Ectodermal cell (in vitro differentiated cells): ENCODE measurements at regions not wholly inside any gene's neighbourhood (a gene's known extent, or its start where the extent isn't known, plus 50 kb on each side); places are given as distances from the start of the nearest gene placed in this dataset.
"Not testable (repeated sequence)": the region's sequence is repeated elsewhere in the genome, so short reads cannot be mapped to it uniquely, and the experiment has no call there.

ENCODE experiments used
- H3K27ac ChIP-seq: 2 replicates; pipeline ENCODE4 v1.7.0; 2013; ENCODE audit warnings: mild to moderate bottlenecking, low read depth, low read length; ENCODE audit not compliant: insufficient read depth, poor library complexity, severe bottlenecking
- H3K27me3 ChIP-seq: 2 replicates; pipeline ENCODE4 v1.7.0; 2013; ENCODE audit warnings: mild to moderate bottlenecking, low read length; ENCODE audit not compliant: insufficient read depth, control insufficient read depth, poor library complexity, severe bottlenecking
- H3K36me3 ChIP-seq: one replicate; pipeline ENCODE4 v1.7.0; 2013; ENCODE audit warnings: low read length; ENCODE audit not compliant: control insufficient read depth, insufficient read depth
- H3K4me1 ChIP-seq: one replicate; pipeline ENCODE4 v1.7.0; 2013; ENCODE audit warnings: low read length; ENCODE audit not compliant: control insufficient read depth, insufficient read depth
- H3K4me3 ChIP-seq: 2 replicates; pipeline ENCODE4 v1.7.0; 2013; ENCODE audit warnings: low read depth, low read length, control low read depth; ENCODE audit not compliant: insufficient read depth
- H3K9me3 ChIP-seq: 2 replicates; pipeline ENCODE4 v1.7.0; 2013; ENCODE audit warnings: mild to moderate bottlenecking, low read length, moderate library complexity; ENCODE audit not compliant: control insufficient read depth
- WGBS, 2 experiments: methylation state at CpG; one replicate each; pipeline ENCODE4 v1.1.7; 2013; ENCODE audit warnings: missing lambda C conversion rate in 2 of 2; 5-methylcytosine and 5-hydroxymethylcytosine counted together

DNA sequence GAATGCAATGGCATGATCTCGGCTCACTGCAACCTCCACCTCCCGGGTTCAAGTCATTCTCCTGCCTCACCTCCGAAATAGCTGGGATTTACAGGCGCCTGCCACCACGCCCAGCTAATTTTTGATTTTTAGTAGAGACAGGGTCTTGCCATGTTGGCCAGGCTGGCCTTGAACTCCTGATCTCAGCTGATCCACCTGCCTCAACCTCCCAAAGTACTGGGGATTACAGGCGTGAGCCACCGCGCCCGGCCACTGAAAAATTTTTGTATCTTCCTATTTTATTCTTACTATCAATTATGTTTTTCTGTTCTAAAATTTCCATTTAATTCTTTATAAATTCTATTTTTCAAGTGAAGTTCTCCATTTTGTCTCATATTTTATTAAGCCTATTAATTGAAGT lies 730.4 kb downstream of the EDEM1 start:
- Histone ChIP-seq H3K27me3 (no peaks in the 10 kb centered on the region), H3K4me1 (no peaks in the 10 kb centered on the region), H3K4me3 (no peak overlapping the region), H3K27ac (no peak overlapping the region), H3K36me3 (no peaks in the 10 kb centered on the region), H3K9me3 (no peaks in the 10 kb centered on the region)
- WGBS, 2 experiments = 94 to 97% methylated on average over 6 to 9 of the region's 9 CpGs

DNA sequence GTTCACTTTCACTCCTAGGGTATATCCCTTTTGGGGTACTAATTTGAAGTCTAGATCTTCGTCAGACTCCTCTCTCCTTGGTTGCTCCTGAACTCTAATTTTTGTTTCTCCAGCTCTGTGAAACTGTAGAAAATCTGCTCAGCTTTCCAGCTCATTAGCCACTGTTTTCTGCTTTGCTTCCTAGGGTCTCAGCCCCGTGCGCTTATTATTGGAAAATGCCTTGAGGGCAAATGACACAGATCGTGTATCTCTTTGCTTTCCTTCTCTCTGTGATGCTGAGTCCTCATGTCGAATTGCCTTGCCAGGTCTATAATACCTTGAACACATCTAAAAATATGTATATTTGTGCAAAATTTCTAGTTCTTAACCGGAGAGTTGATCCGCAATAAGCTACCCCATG lies 731.1 kb downstream of the EDEM1 start:
- Histone ChIP-seq H3K4me3 (no peak overlapping the region), H3K36me3 (no peaks in the 10 kb centered on the region), H3K4me1 (no peaks in the 10 kb centered on the region), H3K27me3 (no peaks in the 10 kb centered on the region), H3K27ac (no peak overlapping the region), H3K9me3 (no peaks in the 10 kb centered on the region)
- WGBS, 2 experiments = 85 to 89% methylated on average over 7 of the region's 7 CpGs

DNA sequence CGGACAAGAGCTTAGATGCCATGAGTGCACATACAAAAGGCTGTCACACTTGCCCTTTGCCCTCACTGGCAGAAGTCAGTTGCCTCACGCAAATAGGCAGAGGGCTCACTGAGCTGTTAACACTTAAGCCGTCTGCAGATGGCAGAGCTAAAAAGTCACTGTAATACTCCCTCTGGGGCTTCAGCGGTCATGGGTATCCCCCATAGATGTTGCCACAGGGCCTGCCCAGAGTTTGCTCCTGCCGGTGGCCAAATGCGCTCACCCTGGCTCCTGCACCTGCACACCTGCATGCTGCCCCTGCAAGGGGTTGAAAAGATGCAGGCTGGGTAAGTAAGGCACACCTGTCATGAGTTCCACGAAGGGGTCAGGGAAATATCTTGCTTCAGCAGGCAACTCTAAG lies 741.5 kb downstream of the EDEM1 start:
- H3K27ac ChIP-seq = no peak overlapping the region

DNA sequence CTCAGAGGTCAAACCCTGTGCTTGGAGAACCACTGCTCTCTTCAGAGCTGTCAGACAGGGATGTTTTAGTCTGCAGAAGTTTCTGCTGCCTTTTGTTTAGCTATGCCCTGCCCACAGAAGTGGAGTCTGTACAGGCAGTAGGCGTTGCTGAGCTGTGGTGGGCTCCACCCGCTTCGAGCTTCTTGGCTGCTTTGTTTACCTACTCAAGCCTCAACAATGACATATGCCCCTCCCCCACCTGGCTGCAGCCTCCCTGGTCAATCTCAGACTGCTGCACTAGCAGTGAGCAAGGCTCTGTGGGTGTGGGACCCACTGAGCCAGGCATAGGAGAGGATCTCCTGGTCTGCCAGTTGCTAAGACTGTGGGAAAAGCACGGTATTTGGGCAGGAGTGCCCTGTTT lies 756.6 kb downstream of the EDEM1 start:
- H3K4me3 ChIP-seq, H3K27me3 ChIP-seq, H3K27ac ChIP-seq, H3K4me1 ChIP-seq, H3K36me3 ChIP-seq, H3K9me3 ChIP-seq: not testable (repeated sequence)
- WGBS, 2 experiments = 58 to 60% methylated on average over 4 of the region's 4 CpGs

More for the DNA sequence above, 741.5 kb downstream of the EDEM1 start:
- Histone ChIP-seq H3K9me3 (no peaks in the 10 kb centered on the region), H3K4me3 (no peak overlapping the region), H3K36me3 (no peaks in the 10 kb centered on the region), H3K27me3 (no peaks in the 10 kb centered on the region), H3K4me1 (no peaks in the 10 kb centered on the region)
- WGBS, 2 experiments = 91 to 92% methylated on average over 7 of the region's 7 CpGs

DNA sequence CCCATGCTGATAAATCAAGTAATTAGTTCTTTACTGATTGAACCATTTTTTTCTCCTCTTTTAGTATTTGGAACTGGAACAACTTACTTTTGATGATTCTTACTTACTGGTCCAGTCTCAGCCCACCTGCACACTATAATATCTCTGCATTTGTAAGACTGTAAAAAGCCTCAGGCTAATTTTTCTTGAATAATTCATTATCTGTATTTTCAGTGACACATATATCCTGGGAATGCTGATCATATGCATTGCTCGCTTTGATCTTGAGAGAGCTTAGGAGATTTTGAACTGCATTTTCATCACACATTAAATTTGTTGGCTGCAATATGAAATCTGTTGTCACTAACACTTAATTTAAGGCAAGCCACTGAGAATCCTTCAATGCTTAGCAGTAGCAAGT lies 760.6 kb downstream of the EDEM1 start:
- H3K36me3 ChIP-seq = no peaks in the 10 kb centered on the region
- whole genome bisulfite sequencing, 2 experiments = 95 to 100% methylated on average over 1 of the region's 1 CpG

DNA sequence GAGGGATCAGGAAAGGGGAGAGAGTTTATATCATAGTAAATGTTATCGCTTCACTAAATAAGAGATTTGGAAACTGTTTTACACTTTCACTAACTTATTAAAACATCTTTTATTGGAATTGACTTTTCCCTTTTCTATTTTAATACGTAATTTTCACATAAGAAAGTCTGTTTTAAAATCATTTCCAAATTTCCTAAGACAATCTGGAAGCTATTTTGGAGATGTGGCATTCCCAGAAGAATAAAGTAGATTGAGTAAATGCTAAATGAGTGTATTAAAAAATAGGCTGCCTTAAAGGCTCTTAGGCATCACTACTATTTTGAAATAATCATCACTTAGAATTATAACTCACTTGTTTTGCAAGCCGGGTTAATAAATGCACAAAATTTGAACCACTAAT lies 763.5 kb downstream of the EDEM1 start:
- H3K9me3 ChIP-seq = no peaks in the 10 kb centered on the region
- WGBS, 2 experiments = 100% methylated on average over 3 of the region's 3 CpGs; no CpG with 5 or more reads in 1 of the 2 experiments
- no peaks in the 10 kb centered on the region for H3K36me3 ChIP-seq
- no peaks in the 10 kb centered on the region for H3K4me1 ChIP-seq
- H3K27me3 ChIP-seq = no peaks in the 10 kb centered on the region
- H3K27ac ChIP-seq = no peak overlapping the region
- H3K4me3 ChIP-seq = no peak overlapping the region

More for the DNA sequence above, 760.6 kb downstream of the EDEM1 start:
- Histone ChIP-seq H3K4me3 (no peak overlapping the region), H3K27me3 (no peaks in the 10 kb centered on the region), H3K9me3 (no peaks in the 10 kb centered on the region), H3K4me1 (no peaks in the 10 kb centered on the region), H3K27ac (no peak overlapping the region)

DNA sequence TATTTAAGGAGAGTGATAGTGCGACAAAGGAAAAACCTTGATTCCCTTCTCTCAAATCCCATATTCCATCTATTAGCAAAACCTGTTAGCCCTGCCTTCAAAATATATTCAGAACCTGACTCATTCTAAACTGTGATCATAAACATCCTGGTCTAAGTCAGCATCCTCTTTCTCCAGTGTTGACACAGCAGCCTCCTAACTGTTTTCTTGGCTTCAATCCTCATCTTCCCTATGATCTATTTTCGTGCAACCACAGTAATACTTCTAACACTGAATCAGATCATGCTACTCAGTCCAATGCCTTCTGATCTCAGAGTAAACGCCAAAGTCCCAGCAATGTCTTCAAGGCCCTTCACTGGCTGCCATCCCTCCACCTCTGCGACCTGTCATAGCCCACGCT lies 785.1 kb downstream of the EDEM1 start:
- 92 to 96% methylated on average over 5 of the region's 5 CpGs for WGBS, 2 experiments
- Histone ChIP-seq H3K9me3 (no peaks in the 10 kb centered on the region), H3K27me3 (no peaks in the 10 kb centered on the region), H3K27ac (no peak overlapping the region), H3K36me3 (no peaks in the 10 kb centered on the region), H3K4me1 (no peaks in the 10 kb centered on the region), H3K4me3 (no peak overlapping the region)

DNA sequence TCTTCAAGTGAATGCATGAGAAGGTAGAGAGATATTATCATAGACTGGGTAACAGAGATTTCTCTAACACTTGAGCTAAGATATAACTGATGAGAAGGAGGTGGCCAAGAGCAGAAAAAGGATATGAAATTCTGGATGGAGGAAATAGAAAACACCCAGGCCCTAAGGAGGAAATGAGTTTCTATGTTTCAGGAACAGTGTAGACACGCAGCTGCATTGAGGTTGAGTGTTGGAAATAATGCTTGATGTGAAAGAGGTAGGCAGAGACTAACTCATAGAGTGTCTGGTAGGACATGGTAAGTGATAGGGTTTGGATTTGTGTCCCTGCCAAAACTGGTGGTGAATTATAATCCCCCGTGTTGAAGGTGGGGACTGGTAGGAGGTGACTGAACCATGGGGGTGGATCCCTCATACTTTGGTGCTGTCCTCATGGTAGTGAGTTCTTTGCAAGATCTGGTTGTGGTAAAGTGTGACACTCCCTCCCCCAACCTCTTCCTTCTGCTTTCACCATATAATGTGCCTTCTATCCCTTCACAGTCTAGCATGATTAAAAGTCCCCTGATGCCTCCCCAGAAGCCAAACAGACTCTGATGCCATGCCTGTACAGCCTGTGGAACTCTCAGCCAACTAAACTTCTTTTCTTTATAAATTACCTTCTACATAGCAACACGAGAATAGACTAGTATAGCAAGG lies 787.3 kb downstream of the EDEM1 start:
- no peak overlapping the region for H3K4me3 ChIP-seq
- H3K36me3 ChIP-seq = no peaks in the 10 kb centered on the region
- no peak overlapping the region for H3K27ac ChIP-seq
- no peaks in the 10 kb centered on the region for H3K4me1 ChIP-seq
- H3K9me3 ChIP-seq = no peaks in the 10 kb centered on the region
- no peaks in the 10 kb centered on the region for H3K27me3 ChIP-seq
- 90 to 94% methylated on average over 2 of the region's 3 CpGs for WGBS, 2 experiments

DNA sequence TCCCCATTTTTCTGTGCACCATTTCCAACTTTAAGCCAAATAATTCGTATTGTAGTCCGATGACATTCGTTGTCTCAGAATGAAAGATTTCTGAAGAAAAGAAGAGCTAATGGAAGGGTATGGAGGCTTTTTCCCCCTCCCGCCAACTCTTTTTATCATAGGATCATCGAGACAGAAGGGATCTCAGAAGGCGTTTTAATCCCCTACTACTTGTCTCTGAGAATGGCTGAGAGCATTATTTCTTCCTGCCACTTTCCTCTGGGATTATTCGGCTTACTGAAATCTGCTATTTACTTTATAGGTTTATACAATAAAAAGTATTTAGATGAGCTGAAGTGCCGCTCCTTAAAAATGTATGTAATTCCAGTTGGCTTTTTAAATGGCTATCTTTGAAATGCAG lies 789.8 kb downstream of the EDEM1 start:
- Histone ChIP-seq H3K27me3 (no peaks in the 10 kb centered on the region), H3K4me1 (no peaks in the 10 kb centered on the region), H3K4me3 (no peak overlapping the region), H3K9me3 (no peaks in the 10 kb centered on the region), H3K36me3 (no peaks in the 10 kb centered on the region), H3K27ac (no peak overlapping the region)
- 83 to 92% methylated on average over 6 to 8 of the region's 8 CpGs for WGBS, 2 experiments

DNA sequence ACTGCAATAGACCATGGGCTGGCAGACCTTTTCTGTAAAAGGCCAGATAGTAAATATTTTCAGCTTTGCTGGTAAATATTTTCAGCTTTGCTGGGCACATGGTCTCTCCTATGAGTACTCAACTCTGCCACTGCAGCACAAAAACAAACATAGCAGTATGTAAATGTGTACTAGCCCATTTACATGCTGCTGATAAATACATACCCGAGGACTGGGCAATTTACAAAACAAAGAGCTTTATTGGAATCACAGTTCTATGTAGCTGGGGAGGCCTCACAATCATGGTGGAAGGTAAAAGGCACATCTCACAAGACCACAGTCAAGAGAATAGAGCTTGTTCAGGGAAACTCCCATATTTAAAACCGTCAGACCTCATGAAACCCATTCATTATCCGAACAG lies 793.0 kb downstream of the EDEM1 start:
- Histone ChIP-seq H3K4me1 (no peaks in the 10 kb centered on the region), H3K27ac (no peak overlapping the region), H3K27me3 (no peaks in the 10 kb centered on the region), H3K36me3 (no peaks in the 10 kb centered on the region), H3K4me3 (no peak overlapping the region), H3K9me3 (no peaks in the 10 kb centered on the region)
- WGBS, 2 experiments = 56 to 59% methylated on average over 3 of the region's 3 CpGs

DNA sequence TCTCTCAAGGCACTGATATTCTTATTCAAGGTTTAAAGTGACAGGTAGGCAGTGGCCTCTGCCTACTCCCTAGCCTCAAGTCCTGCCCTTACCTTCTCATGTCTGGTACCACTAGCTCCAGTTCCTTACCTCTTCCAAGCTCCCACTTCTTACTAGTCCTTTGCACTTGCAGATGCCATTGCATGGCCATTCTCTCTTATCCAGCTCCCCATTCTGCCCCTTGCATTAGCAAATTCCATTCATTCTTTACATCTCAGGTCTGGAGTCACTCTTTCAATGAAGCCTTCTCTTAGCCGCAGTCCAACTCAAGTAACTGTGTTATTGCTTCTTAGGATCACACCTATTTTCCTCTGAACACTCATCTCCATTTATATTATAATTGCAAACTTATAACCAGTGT lies 807.1 kb downstream of the EDEM1 start:
- Histone ChIP-seq H3K27ac (no peak overlapping the region), H3K4me1 (no peaks in the 10 kb centered on the region), H3K9me3 (no peaks in the 10 kb centered on the region), H3K36me3 (no peaks in the 10 kb centered on the region), H3K27me3 (no peaks in the 10 kb centered on the region), H3K4me3 (no peak overlapping the region)
- 74 to 88% methylated on average over 1 of the region's 1 CpG for WGBS, 2 experiments
